WTC11 (cell line): ENCODE measurements at regions not wholly inside any gene's neighbourhood (a gene's known extent, or its start where the extent isn't known, plus 50 kb on each side); places are given as distances from the start of the nearest gene placed in this dataset.

ENCODE experiments used
- KAT7 ChIP-seq: sonication (generic); formaldehyde crosslinking; IDR thresholded peaks from 2 replicates; pipeline ENCODE4 v1.8.1; 2023; ENCODE audit warnings: missing genetic modification reagents, mild to moderate bottlenecking, borderline replicate concordance
- TF ChIP-seq, protein P1 (sequence below): fragments of 200-600 bp; IDR thresholded peaks from 2 replicates; pipeline ENCODE4 v1.8.0; 2022; ENCODE audit warnings: antibody characterized with exemption
- TF ChIP-seq, protein P2 (sequence below): sonication (generic); formaldehyde crosslinking; IDR thresholded peaks from 2 replicates; pipeline ENCODE4 v1.8.1; 2023; ENCODE audit warnings: mild to moderate bottlenecking, missing genetic modification reagents
- TF ChIP-seq, protein P3 (sequence below): sonication (generic); formaldehyde crosslinking; IDR thresholded peaks from 2 replicates; pipeline ENCODE4 v1.8.1; 2023; ENCODE audit warnings: mild to moderate bottlenecking, moderate library complexity, missing genetic modification reagents
- TF ChIP-seq, protein P4 (sequence below): sonication (generic); formaldehyde crosslinking; IDR thresholded peaks from 2 replicates; pipeline ENCODE4 v1.8.1; 2023; ENCODE audit warnings: mild to moderate bottlenecking, missing genetic modification reagents, moderate library complexity
- TF ChIP-seq, protein P5 (sequence below): fragments of 250-450 bp; sonication (Bioruptor Pico); IDR thresholded peaks from 2 replicates; pipeline ENCODE4 v1.8.0; 2021; ENCODE audit warnings: mild to moderate bottlenecking
- TF ChIP-seq, protein P6 (sequence below): sonication (generic); formaldehyde crosslinking; IDR thresholded peaks from 2 replicates; pipeline ENCODE4 v1.8.0; 2023; ENCODE audit warnings: missing genetic modification reagents, mild to moderate bottlenecking, borderline replicate concordance

DNA sequence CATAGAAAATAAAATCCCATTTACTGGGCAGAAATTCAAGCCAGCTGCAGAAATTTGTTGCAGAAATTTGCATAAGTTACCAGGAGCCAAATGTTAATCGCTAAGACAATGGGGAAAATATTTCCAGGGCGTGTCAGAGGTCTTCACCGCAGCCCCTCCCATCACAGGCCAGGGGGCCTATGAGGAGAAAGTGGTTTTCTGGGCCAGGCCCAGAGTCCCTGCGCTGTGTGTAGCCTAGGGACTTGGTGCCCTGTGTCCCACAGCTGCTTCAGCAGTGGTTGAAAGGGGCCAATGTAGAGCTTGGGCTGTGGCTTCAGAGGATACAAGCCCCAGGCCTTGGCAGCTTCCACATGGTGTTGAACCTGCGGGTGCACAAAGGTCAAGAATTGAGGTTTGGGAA lies 278.9 kb upstream of the PCDH9 start:
- TF ChIP-seq, protein P1, sequence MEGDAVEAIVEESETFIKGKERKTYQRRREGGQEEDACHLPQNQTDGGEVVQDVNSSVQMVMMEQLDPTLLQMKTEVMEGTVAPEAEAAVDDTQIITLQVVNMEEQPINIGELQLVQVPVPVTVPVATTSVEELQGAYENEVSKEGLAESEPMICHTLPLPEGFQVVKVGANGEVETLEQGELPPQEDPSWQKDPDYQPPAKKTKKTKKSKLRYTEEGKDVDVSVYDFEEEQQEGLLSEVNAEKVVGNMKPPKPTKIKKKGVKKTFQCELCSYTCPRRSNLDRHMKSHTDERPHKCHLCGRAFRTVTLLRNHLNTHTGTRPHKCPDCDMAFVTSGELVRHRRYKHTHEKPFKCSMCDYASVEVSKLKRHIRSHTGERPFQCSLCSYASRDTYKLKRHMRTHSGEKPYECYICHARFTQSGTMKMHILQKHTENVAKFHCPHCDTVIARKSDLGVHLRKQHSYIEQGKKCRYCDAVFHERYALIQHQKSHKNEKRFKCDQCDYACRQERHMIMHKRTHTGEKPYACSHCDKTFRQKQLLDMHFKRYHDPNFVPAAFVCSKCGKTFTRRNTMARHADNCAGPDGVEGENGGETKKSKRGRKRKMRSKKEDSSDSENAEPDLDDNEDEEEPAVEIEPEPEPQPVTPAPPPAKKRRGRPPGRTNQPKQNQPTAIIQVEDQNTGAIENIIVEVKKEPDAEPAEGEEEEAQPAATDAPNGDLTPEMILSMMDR = no peak
- TF ChIP-seq, protein P2, sequence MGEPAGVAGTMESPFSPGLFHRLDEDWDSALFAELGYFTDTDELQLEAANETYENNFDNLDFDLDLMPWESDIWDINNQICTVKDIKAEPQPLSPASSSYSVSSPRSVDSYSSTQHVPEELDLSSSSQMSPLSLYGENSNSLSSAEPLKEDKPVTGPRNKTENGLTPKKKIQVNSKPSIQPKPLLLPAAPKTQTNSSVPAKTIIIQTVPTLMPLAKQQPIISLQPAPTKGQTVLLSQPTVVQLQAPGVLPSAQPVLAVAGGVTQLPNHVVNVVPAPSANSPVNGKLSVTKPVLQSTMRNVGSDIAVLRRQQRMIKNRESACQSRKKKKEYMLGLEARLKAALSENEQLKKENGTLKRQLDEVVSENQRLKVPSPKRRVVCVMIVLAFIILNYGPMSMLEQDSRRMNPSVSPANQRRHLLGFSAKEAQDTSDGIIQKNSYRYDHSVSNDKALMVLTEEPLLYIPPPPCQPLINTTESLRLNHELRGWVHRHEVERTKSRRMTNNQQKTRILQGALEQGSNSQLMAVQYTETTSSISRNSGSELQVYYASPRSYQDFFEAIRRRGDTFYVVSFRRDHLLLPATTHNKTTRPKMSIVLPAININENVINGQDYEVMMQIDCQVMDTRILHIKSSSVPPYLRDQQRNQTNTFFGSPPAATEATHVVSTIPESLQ (CRISPR knock-in tag) = no peak
- TF ChIP-seq, protein P3, sequence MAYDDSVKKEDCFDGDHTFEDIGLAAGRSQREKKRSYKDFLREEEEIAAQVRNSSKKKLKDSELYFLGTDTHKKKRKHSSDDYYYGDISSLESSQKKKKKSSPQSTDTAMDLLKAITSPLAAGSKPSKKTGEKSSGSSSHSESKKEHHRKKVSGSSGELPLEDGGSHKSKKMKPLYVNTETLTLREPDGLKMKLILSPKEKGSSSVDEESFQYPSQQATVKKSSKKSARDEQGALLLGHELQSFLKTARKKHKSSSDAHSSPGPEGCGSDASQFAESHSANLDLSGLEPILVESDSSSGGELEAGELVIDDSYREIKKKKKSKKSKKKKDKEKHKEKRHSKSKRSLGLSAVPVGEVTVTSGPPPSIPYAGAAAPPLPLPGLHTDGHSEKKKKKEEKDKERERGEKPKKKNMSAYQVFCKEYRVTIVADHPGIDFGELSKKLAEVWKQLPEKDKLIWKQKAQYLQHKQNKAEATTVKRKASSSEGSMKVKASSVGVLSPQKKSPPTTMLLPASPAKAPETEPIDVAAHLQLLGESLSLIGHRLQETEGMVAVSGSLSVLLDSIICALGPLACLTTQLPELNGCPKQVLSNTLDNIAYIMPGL (CRISPR knock-in tag) = no peak
- TF ChIP-seq, protein P4, sequence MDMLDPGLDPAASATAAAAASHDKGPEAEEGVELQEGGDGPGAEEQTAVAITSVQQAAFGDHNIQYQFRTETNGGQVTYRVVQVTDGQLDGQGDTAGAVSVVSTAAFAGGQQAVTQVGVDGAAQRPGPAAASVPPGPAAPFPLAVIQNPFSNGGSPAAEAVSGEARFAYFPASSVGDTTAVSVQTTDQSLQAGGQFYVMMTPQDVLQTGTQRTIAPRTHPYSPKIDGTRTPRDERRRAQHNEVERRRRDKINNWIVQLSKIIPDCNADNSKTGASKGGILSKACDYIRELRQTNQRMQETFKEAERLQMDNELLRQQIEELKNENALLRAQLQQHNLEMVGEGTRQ (CRISPR knock-in tag) = no peak
- TF ChIP-seq, protein P5, sequence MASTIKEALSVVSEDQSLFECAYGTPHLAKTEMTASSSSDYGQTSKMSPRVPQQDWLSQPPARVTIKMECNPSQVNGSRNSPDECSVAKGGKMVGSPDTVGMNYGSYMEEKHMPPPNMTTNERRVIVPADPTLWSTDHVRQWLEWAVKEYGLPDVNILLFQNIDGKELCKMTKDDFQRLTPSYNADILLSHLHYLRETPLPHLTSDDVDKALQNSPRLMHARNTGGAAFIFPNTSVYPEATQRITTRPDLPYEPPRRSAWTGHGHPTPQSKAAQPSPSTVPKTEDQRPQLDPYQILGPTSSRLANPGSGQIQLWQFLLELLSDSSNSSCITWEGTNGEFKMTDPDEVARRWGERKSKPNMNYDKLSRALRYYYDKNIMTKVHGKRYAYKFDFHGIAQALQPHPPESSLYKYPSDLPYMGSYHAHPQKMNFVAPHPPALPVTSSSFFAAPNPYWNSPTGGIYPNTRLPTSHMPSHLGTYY (CRISPR knock-in tag) = no peak
- no peak for TF ChIP-seq KAT7 (CRISPR knock-in tag)
- TF ChIP-seq, protein P6, sequence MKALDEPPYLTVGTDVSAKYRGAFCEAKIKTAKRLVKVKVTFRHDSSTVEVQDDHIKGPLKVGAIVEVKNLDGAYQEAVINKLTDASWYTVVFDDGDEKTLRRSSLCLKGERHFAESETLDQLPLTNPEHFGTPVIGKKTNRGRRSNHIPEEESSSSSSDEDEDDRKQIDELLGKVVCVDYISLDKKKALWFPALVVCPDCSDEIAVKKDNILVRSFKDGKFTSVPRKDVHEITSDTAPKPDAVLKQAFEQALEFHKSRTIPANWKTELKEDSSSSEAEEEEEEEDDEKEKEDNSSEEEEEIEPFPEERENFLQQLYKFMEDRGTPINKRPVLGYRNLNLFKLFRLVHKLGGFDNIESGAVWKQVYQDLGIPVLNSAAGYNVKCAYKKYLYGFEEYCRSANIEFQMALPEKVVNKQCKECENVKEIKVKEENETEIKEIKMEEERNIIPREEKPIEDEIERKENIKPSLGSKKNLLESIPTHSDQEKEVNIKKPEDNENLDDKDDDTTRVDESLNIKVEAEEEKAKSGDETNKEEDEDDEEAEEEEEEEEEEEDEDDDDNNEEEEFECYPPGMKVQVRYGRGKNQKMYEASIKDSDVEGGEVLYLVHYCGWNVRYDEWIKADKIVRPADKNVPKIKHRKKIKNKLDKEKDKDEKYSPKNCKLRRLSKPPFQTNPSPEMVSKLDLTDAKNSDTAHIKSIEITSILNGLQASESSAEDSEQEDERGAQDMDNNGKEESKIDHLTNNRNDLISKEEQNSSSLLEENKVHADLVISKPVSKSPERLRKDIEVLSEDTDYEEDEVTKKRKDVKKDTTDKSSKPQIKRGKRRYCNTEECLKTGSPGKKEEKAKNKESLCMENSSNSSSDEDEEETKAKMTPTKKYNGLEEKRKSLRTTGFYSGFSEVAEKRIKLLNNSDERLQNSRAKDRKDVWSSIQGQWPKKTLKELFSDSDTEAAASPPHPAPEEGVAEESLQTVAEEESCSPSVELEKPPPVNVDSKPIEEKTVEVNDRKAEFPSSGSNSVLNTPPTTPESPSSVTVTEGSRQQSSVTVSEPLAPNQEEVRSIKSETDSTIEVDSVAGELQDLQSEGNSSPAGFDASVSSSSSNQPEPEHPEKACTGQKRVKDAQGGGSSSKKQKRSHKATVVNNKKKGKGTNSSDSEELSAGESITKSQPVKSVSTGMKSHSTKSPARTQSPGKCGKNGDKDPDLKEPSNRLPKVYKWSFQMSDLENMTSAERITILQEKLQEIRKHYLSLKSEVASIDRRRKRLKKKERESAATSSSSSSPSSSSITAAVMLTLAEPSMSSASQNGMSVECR (CRISPR knock-in tag) = no peak
